CD4-positive, alpha-beta T cell treated with Interleukin-12 subunit alpha and Interleukin-12 subunit beta, for 1 hour (primary cell): ENCODE measurements at regions not wholly inside any gene's neighbourhood (a gene's known extent, or its start where the extent isn't known, plus 50 kb on each side); places are given as distances from the start of the nearest gene placed in this dataset.

ENCODE experiments used
- DNase-seq: peaks from one replicate; pipeline ENCODE4 v3.0.0-alpha.2; 2020

- no peak for DNase-seq
Observed at GRCh38 chr4:3683077-3683743, 83.0 kb upstream of the ADRA2C start.

DNA sequence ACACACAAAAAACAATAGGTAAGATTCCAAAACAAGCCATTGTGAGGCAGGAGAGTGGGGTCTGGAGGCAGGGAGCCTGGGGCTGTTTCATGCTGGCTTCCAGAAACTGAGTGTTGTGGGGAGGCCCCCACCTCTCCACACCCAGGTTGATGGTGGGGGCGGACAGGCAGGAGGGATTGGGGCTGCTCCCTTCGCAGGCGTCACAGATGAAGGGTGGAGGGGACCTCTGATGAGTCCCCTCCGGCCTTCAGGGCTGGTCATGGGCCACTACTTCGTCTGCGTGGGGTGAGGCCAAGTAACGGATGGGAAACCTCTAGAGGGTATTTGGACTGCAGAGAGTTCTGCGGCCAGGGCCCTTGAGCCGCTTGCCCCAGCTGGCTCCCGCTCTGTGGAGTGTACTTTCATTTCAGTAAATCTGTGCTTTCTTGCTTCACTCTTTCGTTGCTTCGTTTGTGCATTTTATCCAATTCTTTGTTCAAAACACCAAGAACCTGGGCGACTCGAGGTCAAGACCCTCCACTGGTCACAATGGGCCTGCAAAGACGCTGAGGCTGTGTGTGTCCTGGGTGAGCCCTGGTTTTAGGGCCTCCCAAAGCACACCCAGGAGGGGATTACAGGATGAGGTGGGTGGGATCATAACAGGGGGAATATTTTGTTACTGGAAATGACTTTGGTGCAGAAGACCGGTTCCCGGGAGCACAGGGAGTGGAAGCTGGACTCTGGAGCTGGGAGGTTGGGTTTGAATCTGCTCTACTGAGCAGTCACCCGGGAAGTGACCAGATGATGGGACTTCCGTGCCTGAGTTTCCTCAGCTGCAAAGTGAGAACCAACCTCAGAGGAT lies 83.7 kb upstream of the ADRA2C start:
- no peak for DNase-seq

DNA sequence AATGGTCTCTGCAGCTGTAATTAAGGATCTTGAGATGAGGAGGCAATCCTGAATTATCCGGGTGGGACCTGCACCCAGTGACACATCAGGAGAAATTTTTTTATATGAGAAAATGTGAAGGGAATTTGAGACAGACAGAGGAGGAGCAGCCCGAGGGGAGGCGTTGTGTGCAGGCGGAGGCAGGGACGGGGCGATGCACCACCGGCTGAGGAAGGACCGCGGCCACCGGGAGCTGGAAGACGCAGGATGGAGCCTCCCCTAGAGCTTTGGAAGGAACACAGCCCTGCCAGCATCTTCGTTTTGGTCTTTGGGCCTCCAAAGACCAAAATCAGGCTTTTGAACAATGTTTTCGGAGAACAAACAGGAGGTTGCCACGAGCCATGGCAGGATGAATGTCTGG lies 85.0 kb upstream of the ADRA2C start:
- DNase-seq, result no peak

GRCh38 chr4:3680656-3681055 lies 85.5 kb upstream of the ADRA2C start:
- DNase-seq, result no peak

GRCh38 chr4:3679851-3680311 lies 86.3 kb upstream of the ADRA2C start:
- no peak for DNase-seq

DNA sequence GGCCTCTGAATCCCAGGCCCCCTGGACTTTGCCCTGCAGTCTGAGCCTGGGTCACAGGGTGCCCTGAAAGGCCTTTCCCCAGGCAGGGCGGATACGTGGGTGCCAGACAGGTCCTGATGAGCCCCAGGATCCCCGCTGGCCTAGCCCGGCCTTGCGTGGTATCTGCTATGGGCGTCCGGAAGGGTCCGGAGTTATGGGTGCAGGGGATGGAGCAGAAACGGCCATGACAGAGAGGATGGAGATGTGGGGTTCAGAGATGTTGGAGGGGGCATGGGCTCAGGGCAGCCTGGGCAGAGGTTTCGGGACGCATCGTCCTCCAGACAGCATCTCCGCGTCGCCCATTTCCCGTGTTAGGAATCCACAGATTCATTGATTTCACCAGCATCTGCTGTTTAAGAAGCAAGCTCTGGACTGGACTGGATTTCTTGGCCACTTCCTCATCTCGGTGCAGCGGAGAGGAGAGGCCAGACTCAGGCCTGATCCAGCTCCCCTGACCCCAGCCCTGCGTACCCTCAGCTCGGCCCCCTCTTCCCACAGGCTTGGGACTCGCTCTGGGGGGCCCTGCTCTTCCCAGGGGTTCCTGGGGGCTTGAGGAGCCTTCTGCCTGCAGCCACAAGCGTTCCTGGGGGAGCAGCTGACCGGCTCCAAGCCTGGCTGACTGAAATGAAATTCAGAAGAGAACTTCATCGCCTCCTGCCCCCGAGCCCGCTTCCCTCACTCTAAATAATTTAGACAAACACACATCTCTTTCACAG lies 86.9 kb upstream of the ADRA2C start:
- DNase-seq, result no peak

DNA sequence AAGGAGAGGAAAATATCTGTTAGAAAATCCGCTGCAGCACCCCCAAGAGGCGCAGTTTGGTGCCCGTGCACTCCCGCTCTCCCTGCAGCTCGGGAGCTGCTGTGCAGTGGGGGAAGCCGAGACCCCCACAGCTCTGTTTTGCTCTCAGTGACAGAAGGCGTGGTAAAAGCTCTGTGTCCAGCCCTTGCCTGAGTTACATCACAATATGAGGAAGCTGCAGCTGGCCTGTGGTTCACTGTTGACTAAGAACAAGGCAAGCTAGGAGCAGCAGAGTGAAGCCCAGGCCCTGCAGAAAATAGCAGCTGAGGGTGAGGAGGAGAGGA lies 88.5 kb upstream of the ADRA2C start:
- DNase-seq, result no peak

DNA sequence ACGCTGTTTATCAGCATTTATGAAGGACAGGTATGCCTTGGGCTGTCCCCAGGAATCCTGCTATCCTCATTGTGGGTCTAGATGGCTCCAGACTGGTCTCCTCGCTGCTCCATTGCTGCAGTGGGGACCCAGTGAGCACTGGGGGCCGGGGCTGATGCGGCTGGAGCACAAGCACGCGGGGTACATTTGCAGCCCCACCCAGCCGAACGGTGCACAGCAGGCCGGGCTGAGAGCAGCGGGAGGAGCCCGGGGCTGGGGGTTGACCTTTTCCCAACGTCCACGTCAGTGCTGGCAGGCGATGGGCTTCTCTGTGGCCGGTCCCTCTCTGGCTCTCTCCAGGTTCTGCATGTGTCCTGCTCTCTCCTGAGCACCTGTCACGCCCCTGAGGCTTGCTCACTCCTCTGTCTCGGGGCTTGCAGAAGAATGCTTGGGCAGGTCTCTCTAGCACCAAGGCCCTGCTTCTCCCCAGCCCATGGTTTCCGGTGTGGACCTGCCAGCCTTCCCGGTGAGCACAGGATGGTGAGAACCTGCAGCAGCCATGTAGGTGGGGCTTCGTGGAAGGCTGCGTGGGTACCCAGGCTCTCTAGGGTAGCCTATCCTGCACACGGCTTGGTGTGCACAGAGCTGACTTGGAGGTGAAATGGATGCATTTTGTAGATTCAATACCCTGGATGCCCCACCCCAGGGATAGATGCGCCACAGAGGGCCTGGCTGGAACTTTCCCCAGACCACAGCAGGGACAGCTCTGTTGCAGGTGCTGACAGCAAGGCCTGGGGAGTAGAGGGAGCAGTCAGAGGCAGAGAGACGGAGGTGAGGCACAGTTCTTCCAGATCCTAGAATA lies 89.1 kb upstream of the ADRA2C start:
- no peak for DNase-seq

GRCh38 chr4:3676196-3676595 lies 90.0 kb upstream of the ADRA2C start:
- no peak for DNase-seq

GRCh38 chr4:3675251-3676115 lies 90.7 kb upstream of the ADRA2C start:
- DNase-seq, result no peak

- DNase-seq, result no peak
Observed at GRCh38 chr4:3674479-3674851, 91.7 kb upstream of the ADRA2C start.

GRCh38 chr4:3673716-3674478 lies 92.3 kb upstream of the ADRA2C start:
- no peak for DNase-seq

DNA sequence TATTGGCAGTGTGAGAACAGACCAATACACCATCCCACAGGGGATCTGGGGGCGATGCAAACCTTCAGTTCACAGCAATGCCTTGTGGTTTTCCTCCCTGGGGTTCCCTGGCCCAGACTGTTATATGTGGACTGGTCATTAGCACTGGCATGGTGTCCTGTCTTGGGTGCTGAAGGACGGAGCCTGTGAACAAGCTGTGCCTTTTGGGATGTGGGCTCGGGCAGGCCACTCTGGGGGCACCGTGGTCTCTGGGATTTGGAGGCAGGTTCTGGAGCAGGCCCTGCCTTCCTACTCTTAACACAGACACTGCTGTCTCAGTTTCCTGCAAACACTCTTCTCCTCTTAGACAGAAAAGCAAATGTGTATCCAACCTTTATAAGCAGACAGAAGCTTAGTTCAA lies 93.0 kb upstream of the ADRA2C start:
- DNase-seq, result no peak

GRCh38 chr4:3672465-3672831 lies 93.7 kb upstream of the ADRA2C start:
- DNase-seq, result no peak

- DNase-seq, result no peak
Observed at GRCh38 chr4:3671571-3672464, 94.4 kb upstream of the ADRA2C start.

DNA sequence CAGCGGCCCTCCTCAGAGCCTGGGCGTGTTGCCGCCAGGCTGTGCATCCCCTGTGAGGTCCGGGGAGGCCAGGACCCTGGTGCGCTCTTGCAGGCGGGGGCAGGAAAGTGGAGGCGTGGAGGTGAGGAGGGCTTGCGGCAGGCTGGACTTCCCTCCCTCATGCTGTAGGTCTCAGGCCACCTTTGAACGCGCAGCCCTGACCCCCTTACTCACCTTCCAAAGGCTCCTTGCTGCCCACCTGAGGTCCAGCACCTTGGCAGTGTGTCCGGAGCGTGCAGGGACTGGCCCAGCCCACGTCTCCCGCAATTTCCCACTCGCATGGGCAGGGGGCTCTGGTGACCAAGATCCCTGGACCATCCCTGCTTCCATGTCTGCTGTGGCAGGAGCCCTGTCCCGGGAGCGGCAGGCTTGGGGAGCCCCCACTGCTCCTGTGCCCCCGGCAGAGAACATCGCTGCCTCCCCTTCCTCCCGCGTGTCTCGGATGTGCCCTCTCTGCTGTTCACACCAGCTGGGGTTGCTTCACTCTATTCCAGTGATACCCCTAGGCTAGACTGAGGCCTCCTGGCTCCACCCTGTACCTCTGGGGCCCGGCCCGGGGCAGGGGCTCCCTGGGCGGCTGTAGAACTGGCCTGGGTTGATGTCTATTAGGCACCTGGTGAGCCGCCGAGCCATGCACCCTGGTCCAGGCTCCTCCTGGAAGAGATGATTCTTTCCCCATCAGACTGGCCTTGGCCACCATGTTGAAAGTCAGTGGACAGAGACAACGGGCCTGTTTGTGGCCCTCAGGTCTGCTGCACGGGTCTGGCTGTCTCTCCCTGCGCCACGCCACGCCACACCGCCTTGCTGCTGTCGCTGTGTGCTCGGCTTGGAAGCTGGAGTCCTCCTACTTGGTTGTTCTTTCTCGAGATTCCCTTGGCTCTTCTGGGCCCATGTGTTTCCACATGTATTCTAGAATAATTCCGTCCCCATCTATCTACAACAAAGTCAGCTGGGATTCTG lies 95.4 kb upstream of the ADRA2C start:
- no peak for DNase-seq

- no peak for DNase-seq
Observed at GRCh38 chr4:3669553-3669949, 96.6 kb upstream of the ADRA2C start.

- DNase-seq, result no peak
Observed at GRCh38 chr4:3668825-3669552, 97.2 kb upstream of the ADRA2C start.
